ENCODE measurements at regions not wholly inside any gene's neighbourhood (a gene's known extent, or its start where the extent isn't known, plus 50 kb on each side); places are given as distances from the start of the nearest gene placed in this dataset.

- TF ChIP-seq EZH2phosphoT487 (IDR thresholded peaks at IDR 0.05; ENCODE audit: insufficient read depth, low read depth) (no peak), EZH2 (IDR thresholded peaks at IDR 0.05; ENCODE audit: insufficient read depth, poor library complexity, severe bottlenecking) (no peak)
Measured at GRCh38 chr3:132843851-132844553, 121.8 kb upstream of the NPHP3 start.
